ENCODE measurements at regions not wholly inside any gene's neighbourhood (a gene's known extent, or its start where the extent isn't known, plus 50 kb on each side); places are given as distances from the start of the nearest gene placed in this dataset.

GRCh38 chr3:87696124-87697013 lies 362.4 kb downstream of the CGGBP1 start (continued):
- TF ChIP-seq ZNF282 (CRISPR knock-in tag; IDR thresholded peaks at IDR 0.05) (no peak), NFE2L1 (tag; IDR thresholded peaks at IDR 0.05; ENCODE audit: borderline replicate concordance, low read depth) (0 out of 2 replicates have a peak, but pooled peaks have one; percentile 14), ZNF668 (CRISPR knock-in tag; IDR thresholded peaks at IDR 0.05) (no peak), ZNF583 (CRISPR knock-in tag; IDR thresholded peaks at IDR 0.05) (no peak), MAFG (tag; conservative IDR thresholded peaks at IDR 0.05) (peak; percentile 53), TEAD4 (IDR thresholded peaks at IDR 0.05; ENCODE audit: low read length) (no peak), TEAD4 (CRISPR knock-in tag; IDR thresholded peaks at IDR 0.05; ENCODE audit: borderline replicate concordance) (no peak), MEF2D (tag; conservative IDR thresholded peaks at IDR 0.05; ENCODE audit: low read depth) (no peak), NR2C1 (IDR thresholded peaks at IDR 0.05) (no peak), NR2C1 (tag; IDR thresholded peaks at IDR 0.05) (peak; percentile 28; the same call in 1 of the 2 replicates), FOXK2 (conservative IDR thresholded peaks at IDR 0.05 in 1 of 2, IDR thresholded peaks at IDR 0.05 in 1 of 2; ENCODE audit: low read depth in 2 of 2) (peak in 1 of 2 experiments; percentile 39; a peak in 2 of 4 replicates), SUPT5H (IDR thresholded peaks at IDR 0.05) (no peak), ZNF316 (IDR thresholded peaks at IDR 0.05) (peak; percentile 54; the same call in 1 of the 2 replicates), CBX2 (IDR thresholded peaks at IDR 0.05; ENCODE audit: insufficient read depth, low read length, poor library complexity, severe bottlenecking) (no peak), SP2 (IDR thresholded peaks at IDR 0.05; ENCODE audit: extremely low read depth, low read depth, low read length, poor library complexity, severe bottlenecking) (no peak), CREB1 (IDR thresholded peaks at IDR 0.05) (no peak), CREB1 (CRISPR knock-in tag; IDR thresholded peaks at IDR 0.05) (no peak), SMAD4 (CRISPR knock-in tag; conservative IDR thresholded peaks at IDR 0.05) (peak; percentile 91), ESRRA (IDR thresholded peaks at IDR 0.05; ENCODE audit: borderline replicate concordance, low read depth) (no peak)
- TF ChIP-seq, protein P1, sequence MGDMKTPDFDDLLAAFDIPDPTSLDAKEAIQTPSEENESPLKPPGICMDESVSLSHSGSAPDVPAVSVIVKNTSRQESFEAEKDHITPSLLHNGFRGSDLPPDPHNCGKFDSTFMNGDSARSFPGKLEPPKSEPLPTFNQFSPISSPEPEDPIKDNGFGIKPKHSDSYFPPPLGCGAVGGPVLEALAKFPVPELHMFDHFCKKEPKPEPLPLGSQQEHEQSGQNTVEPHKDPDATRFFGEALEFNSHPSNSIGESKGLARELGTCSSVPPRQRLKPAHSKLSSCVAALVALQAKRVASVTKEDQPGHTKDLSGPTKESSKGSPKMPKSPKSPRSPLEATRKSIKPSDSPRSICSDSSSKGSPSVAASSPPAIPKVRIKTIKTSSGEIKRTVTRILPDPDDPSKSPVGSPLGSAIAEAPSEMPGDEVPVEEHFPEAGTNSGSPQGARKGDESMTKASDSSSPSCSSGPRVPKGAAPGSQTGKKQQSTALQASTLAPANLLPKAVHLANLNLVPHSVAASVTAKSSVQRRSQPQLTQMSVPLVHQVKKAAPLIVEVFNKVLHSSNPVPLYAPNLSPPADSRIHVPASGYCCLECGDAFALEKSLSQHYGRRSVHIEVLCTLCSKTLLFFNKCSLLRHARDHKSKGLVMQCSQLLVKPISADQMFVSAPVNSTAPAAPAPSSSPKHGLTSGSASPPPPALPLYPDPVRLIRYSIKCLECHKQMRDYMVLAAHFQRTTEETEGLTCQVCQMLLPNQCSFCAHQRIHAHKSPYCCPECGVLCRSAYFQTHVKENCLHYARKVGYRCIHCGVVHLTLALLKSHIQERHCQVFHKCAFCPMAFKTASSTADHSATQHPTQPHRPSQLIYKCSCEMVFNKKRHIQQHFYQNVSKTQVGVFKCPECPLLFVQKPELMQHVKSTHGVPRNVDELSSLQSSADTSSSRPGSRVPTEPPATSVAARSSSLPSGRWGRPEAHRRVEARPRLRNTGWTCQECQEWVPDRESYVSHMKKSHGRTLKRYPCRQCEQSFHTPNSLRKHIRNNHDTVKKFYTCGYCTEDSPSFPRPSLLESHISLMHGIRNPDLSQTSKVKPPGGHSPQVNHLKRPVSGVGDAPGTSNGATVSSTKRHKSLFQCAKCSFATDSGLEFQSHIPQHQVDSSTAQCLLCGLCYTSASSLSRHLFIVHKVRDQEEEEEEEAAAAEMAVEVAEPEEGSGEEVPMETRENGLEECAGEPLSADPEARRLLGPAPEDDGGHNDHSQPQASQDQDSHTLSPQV (IDR thresholded peaks at IDR 0.05), result peak; percentile 79
- TF ChIP-seq, protein P2, sequence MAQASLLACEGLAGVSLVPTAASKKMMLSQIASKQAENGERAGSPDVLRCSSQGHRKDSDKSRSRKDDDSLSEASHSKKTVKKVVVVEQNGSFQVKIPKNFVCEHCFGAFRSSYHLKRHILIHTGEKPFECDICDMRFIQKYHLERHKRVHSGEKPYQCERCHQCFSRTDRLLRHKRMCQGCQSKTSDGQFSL (CRISPR knock-in tag; IDR thresholded peaks at IDR 0.05), result no peak
- TF ChIP-seq, protein P2 (tag; IDR thresholded peaks at IDR 0.05), result no peak
- TF ChIP-seq, protein P3, sequence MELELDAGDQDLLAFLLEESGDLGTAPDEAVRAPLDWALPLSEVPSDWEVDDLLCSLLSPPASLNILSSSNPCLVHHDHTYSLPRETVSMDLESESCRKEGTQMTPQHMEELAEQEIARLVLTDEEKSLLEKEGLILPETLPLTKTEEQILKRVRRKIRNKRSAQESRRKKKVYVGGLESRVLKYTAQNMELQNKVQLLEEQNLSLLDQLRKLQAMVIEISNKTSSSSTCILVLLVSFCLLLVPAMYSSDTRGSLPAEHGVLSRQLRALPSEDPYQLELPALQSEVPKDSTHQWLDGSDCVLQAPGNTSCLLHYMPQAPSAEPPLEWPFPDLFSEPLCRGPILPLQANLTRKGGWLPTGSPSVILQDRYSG (tag; conservative IDR thresholded peaks at IDR 0.05; ENCODE audit: low read depth), result no peak
